OCI-M1 (cell line): ENCODE measurements at regions not wholly inside any gene's neighbourhood (a gene's known extent, or its start where the extent isn't known, plus 50 kb on each side); places are given as distances from the start of the nearest gene placed in this dataset.

ENCODE experiments used
- DNase-seq: peaks from one replicate; lab custom pipeline; 2025; lab: John Stamatoyannopoulos, UW

- no peak for DNase-seq
Observed at GRCh38 chr18:42137693-42138375, 182.8 kb downstream of the PIK3C3 start.

DNA sequence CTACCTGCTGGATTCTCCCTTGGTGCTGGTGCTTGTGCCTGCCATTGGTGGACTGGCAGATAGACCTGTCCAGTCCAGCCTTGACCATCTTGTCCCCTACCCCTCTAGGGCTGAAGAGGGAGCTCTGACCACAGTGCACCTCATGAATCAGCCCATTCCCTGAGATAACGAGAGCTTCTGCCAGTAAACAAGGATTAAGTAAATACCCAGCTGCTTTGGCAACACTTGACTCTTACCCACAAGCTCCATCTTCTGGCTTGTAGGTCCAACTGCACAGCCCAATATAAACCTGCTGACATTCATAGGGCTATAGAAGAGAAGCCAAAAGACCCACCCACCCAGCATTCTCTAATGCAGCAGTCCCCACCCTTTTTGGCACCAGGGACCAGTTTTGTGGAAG lies 186.4 kb downstream of the PIK3C3 start:
- peak; percentile 65 for DNase-seq

GRCh38 chr18:42155024-42155423 lies 200.0 kb downstream of the PIK3C3 start:
- no peak for DNase-seq

DNA sequence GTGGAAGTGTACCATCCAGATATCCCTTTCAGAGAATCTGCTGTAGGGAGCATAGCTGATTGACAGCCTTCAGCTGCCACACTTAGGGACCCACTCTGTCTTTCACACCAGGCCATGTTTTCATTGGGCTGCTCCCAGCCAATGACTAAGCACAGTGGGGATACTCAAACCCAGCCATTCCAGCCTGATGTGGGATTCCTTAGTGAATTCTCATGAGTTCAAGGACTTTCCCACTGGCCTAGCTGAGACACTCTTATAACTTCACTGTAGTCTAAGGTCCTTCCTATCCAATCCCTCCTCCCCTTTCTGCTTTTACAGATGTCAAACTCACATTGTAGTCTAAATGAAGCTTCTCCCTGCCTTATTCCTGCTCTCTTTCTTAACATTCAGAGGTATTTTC lies 201.2 kb downstream of the PIK3C3 start:
- DNase-seq, result no peak

DNA sequence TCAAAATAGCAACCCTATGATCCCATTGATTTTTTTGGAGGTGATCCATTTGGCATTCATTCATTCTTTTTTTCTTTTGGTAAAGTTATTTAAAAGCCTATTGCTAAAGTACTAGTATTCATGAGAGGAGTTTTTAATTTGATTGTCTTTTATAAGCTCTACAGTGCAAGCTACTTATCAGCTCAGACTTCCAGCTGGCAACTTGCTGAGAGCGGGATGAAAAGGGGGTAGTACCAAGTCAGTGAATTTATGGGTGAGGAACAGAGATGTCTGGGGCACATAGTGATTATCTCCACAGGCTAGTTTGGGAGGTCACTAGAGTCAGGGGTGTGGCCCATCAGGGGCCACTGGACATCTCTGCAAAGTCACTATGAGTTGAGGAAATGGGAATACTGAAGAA lies 202.4 kb downstream of the PIK3C3 start:
- no peak for DNase-seq

- DNase-seq, result no peak
Observed at GRCh38 chr18:42157878-42158277, 202.8 kb downstream of the PIK3C3 start.

DNA sequence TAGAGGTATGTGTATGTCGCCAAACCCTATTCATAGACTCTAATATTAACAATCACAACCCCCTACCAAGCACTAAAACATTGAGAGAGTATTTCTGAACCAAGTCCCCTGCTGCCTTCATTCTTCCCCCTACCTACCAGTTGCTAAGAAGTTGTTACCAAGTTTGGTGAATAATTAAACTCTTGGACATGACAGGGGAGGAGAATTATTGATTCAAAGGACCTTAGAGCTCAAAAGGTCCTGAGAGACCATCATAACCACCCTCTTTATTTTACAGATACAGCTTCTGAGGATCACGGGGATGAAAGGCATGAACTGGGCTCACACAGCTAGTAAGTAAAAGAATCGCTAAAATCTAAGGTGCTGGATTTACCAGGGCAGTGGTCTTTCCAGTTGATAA lies 204.1 kb downstream of the PIK3C3 start:
- DNase-seq, result no peak

DNA sequence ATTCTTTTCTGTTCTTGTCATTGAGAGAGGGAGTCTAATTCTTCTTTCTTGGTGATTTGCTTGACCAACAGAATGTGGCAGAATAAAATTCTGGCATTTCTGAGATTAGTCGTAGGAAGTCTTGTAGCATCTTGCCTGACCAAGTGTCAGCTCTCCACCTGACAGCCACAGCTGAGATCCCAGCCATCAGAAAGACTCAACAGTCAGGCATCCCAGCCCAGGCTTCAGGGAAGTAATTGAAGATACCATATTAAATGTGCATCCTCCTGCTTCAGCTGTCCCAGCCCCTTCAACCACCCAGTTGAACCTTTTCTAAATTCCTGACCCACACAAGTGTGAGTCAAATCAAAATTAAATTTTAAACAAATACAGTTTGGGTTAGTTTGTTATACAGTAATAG lies 208.3 kb downstream of the PIK3C3 start:
- DNase-seq, result no peak

DNA sequence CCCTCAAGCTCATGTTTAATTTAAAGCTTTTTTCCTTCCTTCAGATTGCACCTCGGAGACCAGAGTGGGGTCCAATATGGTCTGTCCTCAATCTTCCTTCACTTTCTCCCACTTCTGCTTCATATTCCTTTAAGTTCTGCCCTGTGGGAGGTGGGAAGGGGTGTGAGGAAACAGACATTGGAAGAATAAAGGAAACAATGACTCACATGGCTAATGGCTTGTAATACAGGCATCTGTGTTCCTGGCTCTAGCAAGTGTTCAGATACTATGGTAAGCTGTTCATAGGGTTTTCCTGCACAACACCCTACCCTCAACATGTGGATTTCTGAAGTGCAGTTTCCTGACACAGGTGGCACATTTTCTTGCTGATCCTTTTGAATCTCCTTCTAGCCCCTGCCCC lies 209.5 kb downstream of the PIK3C3 start:
- DNase-seq, result no peak

GRCh38 chr18:42165922-42166513 lies 211.0 kb downstream of the PIK3C3 start:
- no peak for DNase-seq

GRCh38 chr18:42168487-42168886 lies 213.5 kb downstream of the PIK3C3 start:
- no peak for DNase-seq

GRCh38 chr18:42168907-42169306 lies 213.9 kb downstream of the PIK3C3 start:
- no peak for DNase-seq

DNA sequence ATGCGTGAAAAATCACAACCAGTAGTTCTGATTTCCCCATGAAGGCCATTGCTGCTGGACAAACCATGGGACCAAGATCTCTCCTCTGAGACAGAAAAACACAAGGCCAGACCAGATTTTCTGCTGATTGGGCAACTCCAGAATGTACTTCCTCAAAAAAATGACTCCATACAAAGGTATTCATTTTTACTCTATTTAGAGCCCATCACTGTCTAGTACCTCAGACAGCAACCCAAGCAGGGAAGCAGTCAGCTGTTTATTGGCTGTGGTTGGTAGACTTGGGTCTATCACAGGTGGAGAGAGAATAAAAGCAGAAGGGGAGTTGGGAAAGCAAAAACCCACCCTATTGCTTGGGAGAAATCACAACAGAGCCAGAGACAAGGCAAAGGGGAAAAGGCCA lies 219.9 kb downstream of the PIK3C3 start:
- peak; percentile 78 for DNase-seq

- DNase-seq, result no peak
Observed at GRCh38 chr18:42176599-42176998, 221.6 kb downstream of the PIK3C3 start.

DNA sequence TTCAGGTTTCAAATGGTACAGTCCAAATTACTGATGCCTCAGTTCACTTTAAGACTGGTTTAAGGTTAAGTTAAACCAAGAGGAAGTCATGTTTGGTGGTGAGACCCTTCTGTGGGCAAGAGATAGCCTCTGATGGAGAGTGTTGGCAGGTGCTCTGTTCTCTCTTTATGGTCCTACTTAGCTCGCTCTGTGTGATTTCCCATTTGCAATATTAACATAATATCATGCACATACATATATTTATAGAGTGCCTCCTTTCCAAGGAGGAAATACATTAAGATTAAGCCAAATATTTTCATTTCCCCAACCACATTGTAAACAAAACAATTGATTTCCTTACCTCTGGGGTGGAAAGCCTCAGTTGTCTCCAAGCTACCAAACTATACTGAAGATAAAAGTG lies 222.4 kb downstream of the PIK3C3 start:
- no peak for DNase-seq

DNA sequence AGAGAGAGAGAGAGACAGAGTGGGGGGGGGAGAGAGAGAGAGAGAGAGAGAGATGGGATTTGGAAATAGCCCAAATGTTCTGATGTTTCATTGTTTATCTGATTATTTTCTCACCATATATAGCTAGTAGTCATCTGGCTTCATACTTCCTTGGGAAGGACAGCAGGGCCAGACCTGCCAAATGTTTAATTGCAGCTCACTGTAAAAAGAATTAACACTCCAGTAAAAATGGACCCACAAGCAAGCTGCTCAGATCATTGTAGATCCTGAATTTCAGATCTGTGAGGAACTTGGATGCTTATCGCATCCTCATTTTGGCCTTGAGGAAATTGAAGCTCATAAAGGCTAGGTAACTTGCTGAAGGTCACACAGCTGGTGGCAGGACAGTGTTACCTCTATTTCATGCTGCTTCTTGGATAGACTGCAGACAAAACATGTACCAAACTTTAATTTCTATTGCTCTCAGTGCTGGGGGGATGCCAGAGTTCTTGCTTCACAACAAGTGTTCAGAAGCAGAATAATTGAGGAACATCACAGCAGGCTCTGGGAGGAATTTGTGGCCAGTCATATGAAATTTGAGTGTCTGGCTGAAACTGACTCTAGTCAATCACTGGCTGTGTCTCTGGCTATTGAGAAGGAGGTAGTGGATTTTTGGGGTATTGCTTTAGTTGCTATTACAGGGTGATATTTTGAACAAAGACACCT lies 223.5 kb downstream of the PIK3C3 start:
- DNase-seq, result no peak

- DNase-seq, result no peak
Observed at GRCh38 chr18:42179542-42180121, 224.6 kb downstream of the PIK3C3 start.

- DNase-seq, result no peak
Observed at GRCh38 chr18:42181474-42181873, 226.4 kb downstream of the PIK3C3 start.

DNA sequence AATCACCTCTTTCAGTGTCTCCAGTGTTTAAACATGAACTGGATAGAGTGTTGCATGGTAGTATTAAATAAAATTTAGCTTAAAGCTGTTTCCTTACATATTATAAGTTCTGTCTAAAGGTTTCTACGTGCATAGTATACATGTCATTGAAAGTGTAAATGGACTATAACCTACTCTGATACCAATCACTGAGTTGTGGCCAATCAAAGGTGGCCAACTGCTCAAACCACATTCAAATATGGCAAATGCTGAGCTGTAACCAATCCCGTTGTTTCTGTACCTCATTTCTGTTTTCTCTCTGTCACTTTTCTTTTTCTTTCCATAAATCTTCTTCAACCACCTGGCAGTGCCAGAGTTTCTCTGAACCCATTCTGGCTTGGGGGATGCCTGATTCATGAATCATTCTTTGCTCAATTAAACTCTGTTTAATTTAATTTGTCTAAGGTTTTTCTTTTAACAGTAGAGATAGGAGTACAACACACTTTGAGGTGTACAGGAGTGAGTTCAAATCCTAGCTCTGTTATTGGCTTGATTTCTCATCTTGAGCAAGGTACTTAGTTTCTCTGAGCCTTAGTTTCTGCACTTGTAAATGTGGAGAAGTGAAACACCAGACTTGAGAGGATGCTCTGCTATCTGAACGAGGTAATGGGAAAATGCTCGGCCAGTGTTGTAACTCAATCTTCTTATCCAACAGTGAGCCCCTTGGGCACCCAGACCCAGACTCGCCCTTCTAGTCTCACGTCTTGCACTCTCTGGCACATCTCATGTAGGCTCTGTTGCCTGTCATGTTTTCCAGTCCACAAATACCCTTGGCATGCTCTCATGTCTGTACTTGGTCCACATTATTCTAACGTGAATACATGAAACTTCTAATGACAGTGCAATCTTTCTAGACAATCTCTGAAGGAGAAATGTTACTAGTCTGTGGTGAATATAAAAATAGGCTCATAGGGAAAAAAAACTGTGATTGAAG lies 228.0 kb downstream of the PIK3C3 start:
- no peak for DNase-seq

GRCh38 chr18:42183746-42184145 lies 228.7 kb downstream of the PIK3C3 start:
- peak; percentile 46 for DNase-seq

- DNase-seq, result peak; percentile 56
Observed at GRCh38 chr18:42184685-42185477, 229.8 kb downstream of the PIK3C3 start.
